IPS-18c (cell line): ENCODE measurements at regions not wholly inside any gene's neighbourhood (a gene's known extent, or its start where the extent isn't known, plus 50 kb on each side); places are given as distances from the start of the nearest gene placed in this dataset.

Experiments used
- H3K4me3 ChIP-seq: 2 replicates; pipeline ENCODE4 v1.7.0; 2013; ENCODE audit warnings: low read depth, mild to moderate bottlenecking, low read length, moderate library complexity; ENCODE audit not compliant: insufficient read depth
- H3K9me3 ChIP-seq: one replicate; pipeline ENCODE4 v1.6.1; 2013; ENCODE audit warnings: mild to moderate bottlenecking, low read length, moderate library complexity; ENCODE audit not compliant: control insufficient read depth, insufficient read depth

DNA sequence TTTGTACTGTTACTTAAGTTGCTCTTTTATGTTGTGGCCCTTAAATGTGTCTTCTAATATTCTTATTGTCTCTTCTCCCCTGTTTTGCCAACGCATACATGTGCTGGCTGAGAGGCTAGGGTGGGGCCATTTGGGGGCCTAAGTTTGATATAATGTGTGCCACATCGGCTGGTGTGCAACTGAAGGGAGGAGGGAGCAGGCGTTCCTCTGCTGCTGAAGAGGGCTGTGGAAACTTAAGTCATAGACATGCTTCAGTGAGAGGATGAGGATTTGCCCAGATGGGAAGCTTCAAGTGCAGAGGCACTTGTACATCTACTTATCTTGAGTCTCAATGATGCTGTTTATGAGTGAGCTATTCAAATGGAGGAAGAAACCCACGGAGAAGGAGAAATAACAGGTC, 630.6 kb downstream of the LMO4 start:
- H3K9me3 ChIP-seq: no peaks in the 10 kb centered on the region
- H3K4me3 ChIP-seq: no peak overlapping the region

GRCh38 chr1:87961992-87962391, 633.3 kb downstream of the LMO4 start:
- Histone ChIP-seq H3K9me3 (no peaks in the 10 kb centered on the region), H3K4me3 (no peak overlapping the region)

- Histone ChIP-seq H3K4me3 (no peak overlapping the region), H3K9me3 (no peaks in the 10 kb centered on the region)
Observed at GRCh38 chr1:87963556-87963955, 634.9 kb downstream of the LMO4 start.

- no peaks in the 10 kb centered on the region for H3K9me3 ChIP-seq
- no peak overlapping the region for H3K4me3 ChIP-seq
Observed at GRCh38 chr1:87965193-87965592, 636.5 kb downstream of the LMO4 start.

- Histone ChIP-seq H3K4me3 (no peak overlapping the region), H3K9me3 (no peaks in the 10 kb centered on the region)
Observed at GRCh38 chr1:87968197-87968955, 639.7 kb downstream of the LMO4 start.

- H3K9me3 ChIP-seq: no peaks in the 10 kb centered on the region
- H3K4me3 ChIP-seq: no peak overlapping the region
Observed at GRCh38 chr1:87969040-87969439, 640.4 kb downstream of the LMO4 start.

DNA sequence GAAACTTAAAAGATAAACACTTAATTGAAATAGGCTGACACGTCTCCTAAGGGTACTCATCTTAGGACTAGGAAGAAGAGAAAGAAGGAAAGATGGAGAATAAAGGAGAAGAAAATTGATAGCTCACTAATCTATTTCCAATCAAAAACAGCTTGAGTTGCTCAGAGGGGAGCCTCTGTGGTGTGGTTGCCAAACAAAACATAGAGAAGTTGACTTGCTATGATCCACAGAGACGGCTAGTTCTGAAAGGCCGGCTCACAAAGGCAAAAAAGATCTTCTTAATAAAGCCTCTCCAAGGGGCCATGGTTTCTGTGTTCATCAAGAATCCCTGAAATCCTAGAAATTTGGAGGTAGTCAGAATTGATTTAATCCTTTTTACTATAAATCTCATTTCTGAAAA, 644.1 kb downstream of the LMO4 start:
- no peak overlapping the region for H3K4me3 ChIP-seq
- no peaks in the 10 kb centered on the region for H3K9me3 ChIP-seq

- H3K4me3 ChIP-seq: no peak overlapping the region
- H3K9me3 ChIP-seq: no peaks in the 10 kb centered on the region
Observed at GRCh38 chr1:87973896-87974295, 645.2 kb downstream of the LMO4 start.

GRCh38 chr1:87976316-87976715, 647.6 kb downstream of the LMO4 start:
- H3K9me3 ChIP-seq: no peaks in the 10 kb centered on the region

DNA sequence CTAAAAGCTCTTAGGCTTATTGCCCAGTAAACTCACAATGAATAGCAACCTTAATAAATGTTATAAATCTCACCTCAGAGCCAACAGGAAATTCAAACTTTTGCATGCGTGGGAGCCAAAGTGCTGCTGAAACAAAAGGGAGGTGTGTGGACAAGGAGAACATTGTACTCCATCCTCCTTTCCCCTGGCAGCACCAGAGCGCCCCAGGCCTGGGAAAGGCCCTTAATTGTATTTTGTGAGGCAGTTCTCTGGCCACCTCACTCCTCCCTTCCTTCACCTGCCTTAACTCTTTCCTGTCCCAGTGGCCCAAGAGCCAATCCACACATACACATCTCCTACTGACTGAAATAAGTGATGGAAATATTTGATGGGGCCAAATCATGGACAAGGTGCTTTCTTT, 648.5 kb downstream of the LMO4 start:
- H3K9me3 ChIP-seq: no peaks in the 10 kb centered on the region
- no peak overlapping the region for H3K4me3 ChIP-seq

More at GRCh38 chr1:87976316-87976715, 647.6 kb downstream of the LMO4 start:
- H3K4me3 ChIP-seq: no peak overlapping the region

GRCh38 chr1:87979079-87979478, 650.4 kb downstream of the LMO4 start:
- no peak overlapping the region for H3K4me3 ChIP-seq
- H3K9me3 ChIP-seq: no peaks in the 10 kb centered on the region

GRCh38 chr1:87980494-87980893, 651.8 kb downstream of the LMO4 start:
- Histone ChIP-seq H3K9me3 (no peaks in the 10 kb centered on the region), H3K4me3 (no peak overlapping the region)

DNA sequence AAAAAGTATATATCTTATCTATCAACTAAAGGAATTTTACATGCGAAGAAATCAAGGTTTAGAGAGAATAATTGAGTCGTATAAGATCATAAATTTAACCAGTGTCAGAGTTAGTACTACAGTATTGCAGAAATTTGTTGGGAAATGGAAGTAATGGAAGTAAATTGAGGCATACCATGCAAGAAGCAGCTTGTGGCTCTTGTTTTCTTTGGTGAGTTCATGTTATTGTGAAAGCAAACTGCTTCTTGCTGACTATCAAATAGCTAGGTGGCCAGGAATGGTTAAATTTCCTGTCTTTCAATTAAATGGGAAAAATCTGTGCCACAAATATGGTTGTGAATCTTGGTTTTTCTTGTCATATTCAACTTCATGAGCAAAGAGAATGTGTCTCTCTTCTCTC, 652.7 kb downstream of the LMO4 start:
- H3K4me3 ChIP-seq: no peak overlapping the region
- H3K9me3 ChIP-seq: no peaks in the 10 kb centered on the region

DNA sequence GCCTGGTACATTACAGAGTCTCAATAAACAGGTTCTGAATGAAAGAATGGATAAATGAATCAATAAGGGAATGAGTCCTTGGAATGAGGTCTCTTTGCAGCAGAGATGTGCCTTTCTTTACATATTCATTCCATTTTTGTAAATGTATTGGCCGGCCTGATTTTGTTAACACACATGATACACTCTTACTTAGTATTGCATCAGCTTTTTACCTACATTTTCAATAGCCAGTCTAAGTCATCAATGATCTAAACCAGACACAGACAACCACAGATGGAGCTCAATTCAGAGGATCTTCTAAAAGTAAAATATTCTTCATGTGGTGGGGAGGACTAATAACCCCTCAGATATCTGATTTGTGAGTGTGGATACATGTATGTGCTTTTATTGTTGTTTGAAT, 653.1 kb downstream of the LMO4 start:
- Histone ChIP-seq H3K9me3 (no peaks in the 10 kb centered on the region), H3K4me3 (no peak overlapping the region)

- no peak overlapping the region for H3K4me3 ChIP-seq
- H3K9me3 ChIP-seq: no peaks in the 10 kb centered on the region
Observed at GRCh38 chr1:87983841-87984240, 655.2 kb downstream of the LMO4 start.

- H3K4me3 ChIP-seq: no peak overlapping the region
- H3K9me3 ChIP-seq: no peaks in the 10 kb centered on the region
Observed at GRCh38 chr1:87985071-87985470, 656.4 kb downstream of the LMO4 start.

- Histone ChIP-seq H3K9me3 (no peaks in the 10 kb centered on the region), H3K4me3 (no peak overlapping the region)
Observed at GRCh38 chr1:87986130-87986866, 657.6 kb downstream of the LMO4 start.

DNA sequence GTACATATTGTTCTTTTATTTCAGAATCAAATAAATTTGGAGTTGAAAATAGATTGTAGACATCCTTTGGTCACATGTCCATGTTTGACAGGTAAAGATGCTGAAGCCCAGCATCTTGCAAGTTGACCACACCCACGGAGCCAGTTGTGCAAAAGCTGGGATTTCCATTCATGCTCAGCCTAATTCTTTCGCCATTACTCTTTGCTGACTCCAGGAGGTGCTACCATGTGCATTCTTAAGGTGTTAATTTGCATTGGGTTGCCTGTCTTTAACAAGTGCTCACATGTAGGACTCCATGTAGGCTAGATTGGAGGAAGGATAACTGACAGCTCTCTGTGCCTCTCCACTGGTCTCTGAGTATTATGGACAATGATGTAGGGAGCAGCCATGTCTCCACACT, 660.7 kb downstream of the LMO4 start:
- Histone ChIP-seq H3K9me3 (no peaks in the 10 kb centered on the region), H3K4me3 (no peak overlapping the region)
